GM12891 (cell line): ENCODE measurements at regions not wholly inside any gene's neighbourhood (a gene's known extent, or its start where the extent isn't known, plus 50 kb on each side); places are given as distances from the start of the nearest gene placed in this dataset.

ENCODE experiments used
- PAX5 ChIP-seq: IDR thresholded peaks from 2 replicates; pipeline ENCODE4 v1.6.1; 2011; ENCODE audit warnings: low read length, moderate library complexity, mild to moderate bottlenecking; ENCODE audit not compliant: insufficient read depth, severe bottlenecking
- POLR2A ChIP-seq: IDR thresholded peaks from 2 replicates; pipeline ENCODE4 v1.6.1; 2011; ENCODE audit warnings: low read depth, low read length, control low read depth
- POLR2AphosphoS5 ChIP-seq: IDR thresholded peaks from 2 replicates; pipeline ENCODE4 v1.6.1; 2011; ENCODE audit warnings: low read depth, low read length, control low read depth
- POU2F2 ChIP-seq: IDR thresholded peaks from 2 replicates; pipeline ENCODE4 v1.6.1; 2011; ENCODE audit warnings: low read depth, mild to moderate bottlenecking, control low read depth, low read length, moderate library complexity
- SPI1 ChIP-seq: IDR thresholded peaks from 2 replicates; pipeline ENCODE4 v1.6.1; 2011; ENCODE audit warnings: low read depth, low read length, control low read depth
- TAF1 ChIP-seq: IDR thresholded peaks from 2 replicates; pipeline ENCODE4 v1.6.1; 2011; ENCODE audit warnings: low read depth, low read length, control low read depth

DNA sequence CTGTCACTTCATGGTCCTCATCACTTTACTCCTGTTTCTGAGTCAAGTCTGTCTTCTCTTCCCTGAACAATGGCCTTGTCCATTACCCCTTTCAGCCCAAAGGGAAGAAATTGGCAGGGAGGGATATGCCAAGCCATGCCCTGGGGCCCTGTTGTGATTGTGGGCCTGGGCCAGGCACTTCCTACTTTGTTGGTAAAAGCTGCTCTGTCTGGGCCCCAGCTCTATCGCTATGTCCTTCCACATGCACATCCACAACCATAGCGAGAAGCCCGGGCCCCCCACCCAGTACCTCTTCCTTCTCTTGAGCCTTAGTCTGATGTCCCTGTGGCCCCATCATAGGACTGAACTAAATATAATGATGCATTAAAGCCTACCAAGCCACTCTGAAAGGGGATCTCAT, 126.7 kb upstream of the RCN1 start:
- TF ChIP-seq POLR2AphosphoS5 (no peak), POLR2A (no peak), SPI1 (no peak), TAF1 (no peak), POU2F2 (no peak), PAX5 (no peak)
